Trophoblast cell (in vitro differentiated cells and primary cell): ENCODE measurements at regions not wholly inside any gene's neighbourhood (a gene's known extent, or its start where the extent isn't known, plus 50 kb on each side); places are given as distances from the start of the nearest gene placed in this dataset.

Experiments
- DNase-seq, 2 donors: peaks; one replicate each; pipeline ENCODE4 v3.0.0-alpha.2; 2016
- H2AFZ ChIP-seq: 2 replicates; pipeline ENCODE4 v1.6.1; 2013; ENCODE audit warnings: low read length, moderate library complexity, mild to moderate bottlenecking; ENCODE audit not compliant: insufficient read depth, poor library complexity
- H2AK5ac ChIP-seq: 2 replicates; pipeline ENCODE4 v1.6.1; 2013; ENCODE audit warnings: mild to moderate bottlenecking, low read length
- H2BK120ac ChIP-seq: 2 replicates; pipeline ENCODE4 v1.6.1; 2013; ENCODE audit warnings: low read length, mild to moderate bottlenecking, moderate library complexity; ENCODE audit not compliant: insufficient read depth, poor library complexity
- H2BK12ac ChIP-seq: 2 replicates; pipeline ENCODE4 v1.6.1; 2013; ENCODE audit warnings: mild to moderate bottlenecking, low read length, moderate library complexity
- H2BK5ac ChIP-seq: 2 replicates; pipeline ENCODE4 v1.6.1; 2013; ENCODE audit warnings: low read length, low read depth, moderate library complexity, mild to moderate bottlenecking; ENCODE audit not compliant: poor library complexity
- H3K14ac ChIP-seq: 2 replicates; pipeline ENCODE4 v1.6.1; 2013; ENCODE audit warnings: mild to moderate bottlenecking, low read length
- H3K18ac ChIP-seq: 2 replicates; pipeline ENCODE4 v1.6.1; 2013; ENCODE audit warnings: mild to moderate bottlenecking, low read length
- H3K23ac ChIP-seq: 2 replicates; pipeline ENCODE4 v1.6.1; 2013; ENCODE audit warnings: low read length
- H3K27ac ChIP-seq: 2 replicates; pipeline ENCODE4 v1.5.1; 2013; ENCODE audit warnings: low read depth, mild to moderate bottlenecking, inconsistent platforms, low read length, moderate library complexity
- H3K27me3 ChIP-seq: 2 replicates; pipeline ENCODE4 v1.6.1; 2013; ENCODE audit warnings: inconsistent platforms, mild to moderate bottlenecking, low read length, moderate library complexity; ENCODE audit not compliant: insufficient read depth
- H3K36me3 ChIP-seq, 2 experiments: 1 replicate in 1 of 2; 2 replicates in 1 of 2; pipeline ENCODE4 v1.6.1; 2013; ENCODE audit warnings: low read length in 2 of 2, mild to moderate bottlenecking in 2 of 2, moderate library complexity in 1 of 2; ENCODE audit not compliant: insufficient read depth in 2 of 2, control insufficient read depth in 1 of 2
- H3K4ac ChIP-seq: 2 replicates; pipeline ENCODE4 v1.6.1; 2013; ENCODE audit warnings: low read depth, mild to moderate bottlenecking, low read length, moderate library complexity
- H3K4me1 ChIP-seq, 2 experiments: 1 replicate in 1 of 2; 2 replicates in 1 of 2; pipeline ENCODE4 v1.6.1; 2013; ENCODE audit warnings: low read length in 2 of 2, mild to moderate bottlenecking in 2 of 2, moderate library complexity in 1 of 2; ENCODE audit not compliant: insufficient read depth in 2 of 2, control insufficient read depth in 1 of 2
- H3K4me2 ChIP-seq: 2 replicates; pipeline ENCODE4 v1.6.1; 2013; ENCODE audit warnings: inconsistent platforms, mild to moderate bottlenecking, low read length, moderate library complexity
- H3K4me3 ChIP-seq: 2 replicates; pipeline ENCODE4 v1.5.1; 2013; ENCODE audit warnings: mild to moderate bottlenecking, low read depth, low read length, inconsistent platforms
- H3K79me1 ChIP-seq: one replicate; pipeline ENCODE4 v1.6.1; 2013; ENCODE audit warnings: low read length
- H3K79me2 ChIP-seq: 2 replicates; pipeline ENCODE4 v1.6.1; 2013; ENCODE audit warnings: low read length, mild to moderate bottlenecking; ENCODE audit not compliant: control insufficient read depth, insufficient read depth, poor library complexity
- H3K9ac ChIP-seq: 2 replicates; pipeline ENCODE4 v1.6.1; 2013; ENCODE audit warnings: mild to moderate bottlenecking, low read length
- H3K9me3 ChIP-seq: 2 replicates; pipeline ENCODE4 v1.6.1; 2013; ENCODE audit warnings: low read depth, mild to moderate bottlenecking, control low read depth, inconsistent platforms, low read length; ENCODE audit not compliant: insufficient read depth
- H4K12ac ChIP-seq: 2 replicates; pipeline ENCODE4 v1.6.1; 2013; ENCODE audit warnings: low read depth, mild to moderate bottlenecking, low read length, moderate library complexity
- H4K8ac ChIP-seq: 2 replicates; pipeline ENCODE4 v1.6.1; 2013; ENCODE audit warnings: low read depth, mild to moderate bottlenecking, low read length, moderate library complexity
- H4K91ac ChIP-seq: one replicate; pipeline ENCODE4 v1.6.1; 2013; ENCODE audit warnings: low read depth, mild to moderate bottlenecking, low read length, moderate library complexity
- WGBS: extraction: QIAGEN DNeasy Blood & Tissue Kit; methylation state at CpG from one replicate; pipeline ENCODE4 v1.1.7; 2013; ENCODE audit warnings: missing lambda C conversion rate; ENCODE audit not compliant: insufficient read length, insufficient coverage; ENCODE audit errors: extremely low coverage; 5-methylcytosine and 5-hydroxymethylcytosine counted together

DNA sequence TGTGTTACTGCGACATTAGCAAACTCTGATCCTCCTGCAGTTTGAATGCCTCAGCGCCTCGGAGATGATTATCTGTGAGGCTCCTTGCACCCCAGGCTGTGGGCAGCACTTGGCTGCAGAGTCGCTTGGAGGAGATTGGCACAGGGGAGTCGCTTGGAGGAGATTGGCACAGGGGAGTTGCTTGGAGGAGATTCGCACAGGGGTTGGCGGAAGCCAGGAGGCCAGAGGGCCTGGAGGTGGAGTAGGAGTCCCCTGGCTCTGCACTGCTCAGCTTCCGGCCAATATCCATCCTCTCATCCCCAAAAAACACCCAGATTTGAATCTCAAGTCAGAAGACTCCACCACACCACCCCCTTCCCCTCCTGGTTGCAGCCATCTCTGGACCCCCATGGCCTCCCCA, 192.6 kb upstream of the NECTIN1 start:
- Histone ChIP-seq H2BK120ac (no peak overlapping the region), H3K18ac (no peak overlapping the region), H3K4ac (no peak overlapping the region), H3K4me1 (no peaks in the 10 kb centered on the region), H3K14ac (no peak overlapping the region), H3K9me3 (peaks cover 2% of the 10 kb centered on the region), H3K27ac (no peak overlapping the region), H2AK5ac (no peak overlapping the region), H2AFZ (no peak overlapping the region), H4K8ac (no peak overlapping the region), H4K12ac (no peak overlapping the region), H3K36me3 (no peaks in the 10 kb centered on the region), H3K4me3 (no peak overlapping the region), H3K9ac (no peak overlapping the region), H2BK12ac (no peak overlapping the region), H4K91ac (no peak overlapping the region), H3K79me1 (no peaks in the 10 kb centered on the region), H3K27me3 (no peaks in the 10 kb centered on the region), H3K23ac (no peak overlapping the region), H3K4me2 (no peak overlapping the region), H2BK5ac (no peak overlapping the region), H3K79me2 (no peaks in the 10 kb centered on the region)
- DNase-seq = no peak
- no CpG with 5 or more reads among the region's 8 CpGs for WGBS

GRCh38 chr11:119920666-119921387, 191.8 kb upstream of the NECTIN1 start:
- peaks cover 2% of the 10 kb centered on the region for H3K9me3 ChIP-seq
- no peak overlapping the region for H4K91ac ChIP-seq
- no peaks in the 10 kb centered on the region for H3K36me3 ChIP-seq
- H3K27me3 ChIP-seq = no peaks in the 10 kb centered on the region
- no peak overlapping the region for H3K14ac ChIP-seq
- no peak overlapping the region for H3K4me2 ChIP-seq
- H2BK5ac ChIP-seq = no peak overlapping the region
- no peak for DNase-seq
- no peak overlapping the region for H3K23ac ChIP-seq
- no peak overlapping the region for H2BK12ac ChIP-seq
- no peaks in the 10 kb centered on the region for H3K79me1 ChIP-seq
- H3K18ac ChIP-seq = no peak overlapping the region
- H2AFZ ChIP-seq = no peak overlapping the region
- H4K8ac ChIP-seq = no peak overlapping the region
- H3K4ac ChIP-seq = no peak overlapping the region
- no CpG with 5 or more reads among the region's 27 CpGs for WGBS
- no peak overlapping the region for H3K4me3 ChIP-seq
- no peaks in the 10 kb centered on the region for H3K79me2 ChIP-seq
- H2BK120ac ChIP-seq = no peak overlapping the region
- H3K4me1 ChIP-seq = no peaks in the 10 kb centered on the region
- H4K12ac ChIP-seq = no peak overlapping the region
- H3K27ac ChIP-seq = no peak overlapping the region
- H2AK5ac ChIP-seq = no peak overlapping the region
- H3K9ac ChIP-seq = no peak overlapping the region

DNA sequence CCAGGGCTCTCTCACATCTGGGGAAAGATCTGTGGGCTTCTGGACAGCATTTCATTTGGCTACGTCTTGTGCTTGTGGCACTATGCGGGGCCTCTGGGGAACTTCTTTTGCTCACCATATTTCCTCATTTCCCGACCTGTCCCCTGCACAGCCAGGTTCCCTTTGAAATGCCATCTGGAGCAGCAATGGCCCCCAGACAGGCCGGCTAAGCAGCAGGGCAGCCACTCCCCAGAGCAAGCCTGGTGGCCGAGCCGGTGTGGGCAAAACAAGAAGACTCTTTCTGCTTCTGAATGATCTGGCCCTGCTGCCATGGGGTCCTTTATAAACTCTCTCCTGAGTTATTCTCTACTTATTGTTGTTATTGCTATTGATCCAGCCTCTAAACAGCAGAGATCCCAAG, 190.7 kb upstream of the NECTIN1 start:
- no peaks in the 10 kb centered on the region for H3K79me2 ChIP-seq
- no peak overlapping the region for H2BK12ac ChIP-seq
- no peaks in the 10 kb centered on the region for H3K27me3 ChIP-seq
- no peak overlapping the region for H3K27ac ChIP-seq
- no peak overlapping the region for H2AFZ ChIP-seq
- H2AK5ac ChIP-seq = no peak overlapping the region
- H3K9ac ChIP-seq = no peak overlapping the region
- H2BK120ac ChIP-seq = no peak overlapping the region
- H3K79me1 ChIP-seq = no peaks in the 10 kb centered on the region
- H3K4ac ChIP-seq = no peak overlapping the region
- no peak overlapping the region for H3K4me2 ChIP-seq
- no peak for DNase-seq
- no peak overlapping the region for H4K12ac ChIP-seq
- no peak overlapping the region for H3K23ac ChIP-seq
- peaks cover 6% of the 10 kb centered on the region for H3K9me3 ChIP-seq
- no peak overlapping the region for H3K4me3 ChIP-seq
- H4K8ac ChIP-seq = no peak overlapping the region
- H3K4me1 ChIP-seq = no peaks in the 10 kb centered on the region
- no peak overlapping the region for H3K14ac ChIP-seq
- H3K36me3 ChIP-seq = no peaks in the 10 kb centered on the region
- no peak overlapping the region for H3K18ac ChIP-seq
- no peak overlapping the region for H2BK5ac ChIP-seq
- H4K91ac ChIP-seq = no peak overlapping the region
- WGBS = no CpG with 5 or more reads among the region's 6 CpGs

DNA sequence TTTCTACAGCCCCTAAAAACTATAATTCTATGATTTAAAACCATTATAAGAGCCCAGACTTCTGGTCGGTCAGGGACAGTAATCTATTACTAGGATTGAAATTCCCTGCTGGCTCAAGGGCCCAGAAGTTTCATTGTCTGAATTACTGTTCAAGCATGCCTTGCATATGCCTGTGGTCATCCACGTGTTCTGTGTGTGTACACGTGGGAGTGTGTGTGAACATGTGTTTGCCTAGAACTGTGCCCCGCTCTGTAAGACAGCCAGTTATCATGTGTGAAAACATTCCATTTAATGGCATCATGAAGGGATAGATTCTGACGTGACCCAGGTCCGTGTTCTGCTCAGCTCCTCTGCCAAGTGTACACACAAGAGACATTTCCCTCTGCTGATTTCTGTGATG, 189.3 kb upstream of the NECTIN1 start:
- H2AK5ac ChIP-seq = no peak overlapping the region
- H3K4me1 ChIP-seq = no peaks in the 10 kb centered on the region
- H3K9ac ChIP-seq = no peak overlapping the region
- no peak for DNase-seq
- H3K9me3 ChIP-seq = peaks cover 8% of the 10 kb centered on the region
- H2AFZ ChIP-seq = no peak overlapping the region
- no peak overlapping the region for H3K4me2 ChIP-seq
- no peak overlapping the region for H3K14ac ChIP-seq
- no CpG with 5 or more reads among the region's 6 CpGs for WGBS
- no peaks in the 10 kb centered on the region for H3K79me2 ChIP-seq
- H4K91ac ChIP-seq = no peak overlapping the region
- no peak overlapping the region for H3K18ac ChIP-seq
- H2BK12ac ChIP-seq = no peak overlapping the region
- H3K23ac ChIP-seq = no peak overlapping the region
- no peaks in the 10 kb centered on the region for H3K27me3 ChIP-seq
- H3K27ac ChIP-seq = no peak overlapping the region
- no peak overlapping the region for H2BK5ac ChIP-seq
- no peaks in the 10 kb centered on the region for H3K79me1 ChIP-seq
- H2BK120ac ChIP-seq = no peak overlapping the region
- H3K4ac ChIP-seq = no peak overlapping the region
- H4K8ac ChIP-seq = no peak overlapping the region
- no peaks in the 10 kb centered on the region for H3K36me3 ChIP-seq
- no peak overlapping the region for H3K4me3 ChIP-seq
- H4K12ac ChIP-seq = no peak overlapping the region
